ENCODE measurements at regions not wholly inside any gene's neighbourhood (a gene's known extent, or its start where the extent isn't known, plus 50 kb on each side); places are given as distances from the start of the nearest gene placed in this dataset.
"Not testable (repeated sequence)": the region's sequence is repeated elsewhere in the genome, so short reads cannot be mapped to it uniquely, and the experiment has no call there.

GRCh38 chr2:38451778-38452177 is 74.7 kb upstream of the ATL2 start:
- TF ChIP-seq, protein P1, sequence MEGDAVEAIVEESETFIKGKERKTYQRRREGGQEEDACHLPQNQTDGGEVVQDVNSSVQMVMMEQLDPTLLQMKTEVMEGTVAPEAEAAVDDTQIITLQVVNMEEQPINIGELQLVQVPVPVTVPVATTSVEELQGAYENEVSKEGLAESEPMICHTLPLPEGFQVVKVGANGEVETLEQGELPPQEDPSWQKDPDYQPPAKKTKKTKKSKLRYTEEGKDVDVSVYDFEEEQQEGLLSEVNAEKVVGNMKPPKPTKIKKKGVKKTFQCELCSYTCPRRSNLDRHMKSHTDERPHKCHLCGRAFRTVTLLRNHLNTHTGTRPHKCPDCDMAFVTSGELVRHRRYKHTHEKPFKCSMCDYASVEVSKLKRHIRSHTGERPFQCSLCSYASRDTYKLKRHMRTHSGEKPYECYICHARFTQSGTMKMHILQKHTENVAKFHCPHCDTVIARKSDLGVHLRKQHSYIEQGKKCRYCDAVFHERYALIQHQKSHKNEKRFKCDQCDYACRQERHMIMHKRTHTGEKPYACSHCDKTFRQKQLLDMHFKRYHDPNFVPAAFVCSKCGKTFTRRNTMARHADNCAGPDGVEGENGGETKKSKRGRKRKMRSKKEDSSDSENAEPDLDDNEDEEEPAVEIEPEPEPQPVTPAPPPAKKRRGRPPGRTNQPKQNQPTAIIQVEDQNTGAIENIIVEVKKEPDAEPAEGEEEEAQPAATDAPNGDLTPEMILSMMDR (IDR thresholded peaks at IDR 0.05 in 2 of 3, conservative IDR thresholded peaks at IDR 0.05 in 1 of 3; ENCODE audit: borderline replicate concordance in 1 of 3, insufficient read depth in 1 of 3, low read depth in 2 of 3, low read length in 2 of 3) = not testable (repeated sequence)
- not testable (repeated sequence) for TF ChIP-seq SIN3A (IDR thresholded peaks at IDR 0.05; ENCODE audit: low read depth); JUND (IDR thresholded peaks at IDR 0.05); YY1 (IDR thresholded peaks at IDR 0.05; ENCODE audit: extremely low read depth, insufficient replicate concordance, low read depth, low read length)
